Trophoblast cell (in vitro differentiated cells and primary cell): ENCODE measurements at regions not wholly inside any gene's neighbourhood (a gene's known extent, or its start where the extent isn't known, plus 50 kb on each side); places are given as distances from the start of the nearest gene placed in this dataset.

Experiments used
- DNase-seq, 2 donors: peaks; one replicate each; pipeline ENCODE4 v3.0.0-alpha.2; 2016
- H2AFZ ChIP-seq: 2 replicates; pipeline ENCODE4 v1.6.1; 2013; ENCODE audit warnings: low read length, moderate library complexity, mild to moderate bottlenecking; ENCODE audit not compliant: insufficient read depth, poor library complexity
- H2AK5ac ChIP-seq: 2 replicates; pipeline ENCODE4 v1.6.1; 2013; ENCODE audit warnings: mild to moderate bottlenecking, low read length
- H2BK120ac ChIP-seq: 2 replicates; pipeline ENCODE4 v1.6.1; 2013; ENCODE audit warnings: low read length, mild to moderate bottlenecking, moderate library complexity; ENCODE audit not compliant: insufficient read depth, poor library complexity
- H2BK12ac ChIP-seq: 2 replicates; pipeline ENCODE4 v1.6.1; 2013; ENCODE audit warnings: mild to moderate bottlenecking, low read length, moderate library complexity
- H2BK5ac ChIP-seq: 2 replicates; pipeline ENCODE4 v1.6.1; 2013; ENCODE audit warnings: low read length, low read depth, moderate library complexity, mild to moderate bottlenecking; ENCODE audit not compliant: poor library complexity
- H3K14ac ChIP-seq: 2 replicates; pipeline ENCODE4 v1.6.1; 2013; ENCODE audit warnings: mild to moderate bottlenecking, low read length
- H3K18ac ChIP-seq: 2 replicates; pipeline ENCODE4 v1.6.1; 2013; ENCODE audit warnings: mild to moderate bottlenecking, low read length
- H3K23ac ChIP-seq: 2 replicates; pipeline ENCODE4 v1.6.1; 2013; ENCODE audit warnings: low read length
- H3K27ac ChIP-seq: 2 replicates; pipeline ENCODE4 v1.5.1; 2013; ENCODE audit warnings: low read depth, mild to moderate bottlenecking, inconsistent platforms, low read length, moderate library complexity
- H3K27me3 ChIP-seq: 2 replicates; pipeline ENCODE4 v1.6.1; 2013; ENCODE audit warnings: inconsistent platforms, mild to moderate bottlenecking, low read length, moderate library complexity; ENCODE audit not compliant: insufficient read depth
- H3K36me3 ChIP-seq, 2 experiments: 1 replicate in 1 of 2; 2 replicates in 1 of 2; pipeline ENCODE4 v1.6.1; 2013; ENCODE audit warnings: low read length in 2 of 2, mild to moderate bottlenecking in 2 of 2, moderate library complexity in 1 of 2; ENCODE audit not compliant: insufficient read depth in 2 of 2, control insufficient read depth in 1 of 2
- H3K4ac ChIP-seq: 2 replicates; pipeline ENCODE4 v1.6.1; 2013; ENCODE audit warnings: low read depth, mild to moderate bottlenecking, low read length, moderate library complexity
- H3K4me1 ChIP-seq, 2 experiments: 1 replicate in 1 of 2; 2 replicates in 1 of 2; pipeline ENCODE4 v1.6.1; 2013; ENCODE audit warnings: low read length in 2 of 2, mild to moderate bottlenecking in 2 of 2, moderate library complexity in 1 of 2; ENCODE audit not compliant: insufficient read depth in 2 of 2, control insufficient read depth in 1 of 2
- H3K4me2 ChIP-seq: 2 replicates; pipeline ENCODE4 v1.6.1; 2013; ENCODE audit warnings: inconsistent platforms, mild to moderate bottlenecking, low read length, moderate library complexity
- H3K4me3 ChIP-seq: 2 replicates; pipeline ENCODE4 v1.5.1; 2013; ENCODE audit warnings: mild to moderate bottlenecking, low read depth, low read length, inconsistent platforms
- H3K79me1 ChIP-seq: one replicate; pipeline ENCODE4 v1.6.1; 2013; ENCODE audit warnings: low read length
- H3K79me2 ChIP-seq: 2 replicates; pipeline ENCODE4 v1.6.1; 2013; ENCODE audit warnings: low read length, mild to moderate bottlenecking; ENCODE audit not compliant: control insufficient read depth, insufficient read depth, poor library complexity
- H3K9ac ChIP-seq: 2 replicates; pipeline ENCODE4 v1.6.1; 2013; ENCODE audit warnings: mild to moderate bottlenecking, low read length
- H3K9me3 ChIP-seq: 2 replicates; pipeline ENCODE4 v1.6.1; 2013; ENCODE audit warnings: low read depth, mild to moderate bottlenecking, control low read depth, inconsistent platforms, low read length; ENCODE audit not compliant: insufficient read depth
- H4K12ac ChIP-seq: 2 replicates; pipeline ENCODE4 v1.6.1; 2013; ENCODE audit warnings: low read depth, mild to moderate bottlenecking, low read length, moderate library complexity
- H4K8ac ChIP-seq: 2 replicates; pipeline ENCODE4 v1.6.1; 2013; ENCODE audit warnings: low read depth, mild to moderate bottlenecking, low read length, moderate library complexity
- H4K91ac ChIP-seq: one replicate; pipeline ENCODE4 v1.6.1; 2013; ENCODE audit warnings: low read depth, mild to moderate bottlenecking, low read length, moderate library complexity
- WGBS: extraction: QIAGEN DNeasy Blood & Tissue Kit; methylation state at CpG from one replicate; pipeline ENCODE4 v1.1.7; 2013; ENCODE audit warnings: missing lambda C conversion rate; ENCODE audit not compliant: insufficient read length, insufficient coverage; ENCODE audit errors: extremely low coverage; 5-methylcytosine and 5-hydroxymethylcytosine counted together

DNA sequence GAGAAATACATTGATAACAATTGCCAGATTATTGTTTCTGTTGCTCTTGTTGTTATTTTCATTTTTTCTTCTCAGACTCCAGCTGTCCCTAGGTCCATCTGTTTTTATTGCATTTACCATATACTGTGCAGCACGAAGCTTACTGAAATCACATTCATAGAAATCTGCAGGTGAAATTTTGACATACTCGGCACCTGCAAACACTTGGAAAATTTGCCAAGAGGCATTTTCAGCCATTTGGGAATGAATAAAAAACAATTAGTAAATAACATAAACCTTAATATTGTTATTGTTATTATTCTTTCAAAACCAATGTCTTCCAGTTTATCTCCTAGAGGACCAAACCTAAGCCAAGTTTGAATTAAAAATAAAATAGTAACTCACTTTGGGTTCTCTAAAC, 2357.2 kb downstream of the LRRC4C start:
- no peak overlapping the region for H4K91ac ChIP-seq
- no peak overlapping the region for H2BK5ac ChIP-seq
- no peaks in the 10 kb centered on the region for H3K79me1 ChIP-seq
- no peak for DNase-seq
- no peak overlapping the region for H2AK5ac ChIP-seq
- H3K4me3 ChIP-seq: no peak overlapping the region
- no peak overlapping the region for H2AFZ ChIP-seq
- H3K14ac ChIP-seq: no peak overlapping the region
- H3K27ac ChIP-seq: no peak overlapping the region
- peaks cover 3% of the 10 kb centered on the region for H3K9me3 ChIP-seq
- no peak overlapping the region for H3K4ac ChIP-seq
- H3K4me2 ChIP-seq: no peak overlapping the region
- no peaks in the 10 kb centered on the region for H3K27me3 ChIP-seq
- no peak overlapping the region for H2BK120ac ChIP-seq
- H3K79me2 ChIP-seq: no peaks in the 10 kb centered on the region
- no CpG with 5 or more reads among the region's 2 CpGs for WGBS
- H3K23ac ChIP-seq: no peak overlapping the region
- H3K4me1 ChIP-seq: no peaks in the 10 kb centered on the region
- H3K9ac ChIP-seq: no peak overlapping the region
- no peak overlapping the region for H4K8ac ChIP-seq
- H3K36me3 ChIP-seq: no peaks in the 10 kb centered on the region
- H2BK12ac ChIP-seq: no peak overlapping the region
- no peak overlapping the region for H4K12ac ChIP-seq
- H3K18ac ChIP-seq: no peak overlapping the region

DNA sequence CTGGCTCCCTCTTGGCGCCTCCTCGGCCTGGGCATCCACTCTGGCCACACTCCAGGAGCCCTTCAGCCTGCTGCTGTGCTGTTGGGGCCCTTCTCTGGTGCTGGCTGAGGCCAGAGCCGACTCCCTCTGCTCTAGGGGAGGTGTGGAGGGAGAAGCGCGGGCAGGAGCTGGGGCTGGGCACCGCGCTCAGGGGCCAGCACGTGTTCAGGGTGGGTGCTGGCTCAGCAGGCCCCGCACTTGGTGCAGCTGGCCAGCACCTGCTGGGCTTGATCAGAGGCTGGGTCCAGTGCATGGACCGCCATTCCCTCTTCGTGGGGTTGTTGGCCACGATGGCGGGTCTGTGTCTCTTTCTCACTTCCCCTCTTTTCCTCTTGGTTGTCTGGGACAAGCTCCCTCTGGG, 2381.0 kb downstream of the LRRC4C start:
- Histone ChIP-seq H4K8ac (no peak overlapping the region), H4K12ac (no peak overlapping the region), H3K4ac (no peak overlapping the region), H2BK120ac (no peak overlapping the region), H3K18ac (no peak overlapping the region), H3K27ac (no peak overlapping the region), H3K4me2 (no peak overlapping the region), H3K4me1 (no peaks in the 10 kb centered on the region), H4K91ac (no peak overlapping the region), H2BK12ac (no peak overlapping the region), H2AK5ac (no peak overlapping the region), H2AFZ (no peak overlapping the region), H3K79me1 (no peaks in the 10 kb centered on the region), H3K79me2 (no peaks in the 10 kb centered on the region), H3K14ac (no peak overlapping the region), H3K27me3 (no peaks in the 10 kb centered on the region), H2BK5ac (no peak overlapping the region), H3K36me3 (no peaks in the 10 kb centered on the region), H3K23ac (no peak overlapping the region), H3K9ac (no peak overlapping the region), H3K4me3 (no peak overlapping the region), H3K9me3 (no peaks in the 10 kb centered on the region)
- no CpG with 5 or more reads among the region's 13 CpGs for WGBS
- no peak for DNase-seq

DNA sequence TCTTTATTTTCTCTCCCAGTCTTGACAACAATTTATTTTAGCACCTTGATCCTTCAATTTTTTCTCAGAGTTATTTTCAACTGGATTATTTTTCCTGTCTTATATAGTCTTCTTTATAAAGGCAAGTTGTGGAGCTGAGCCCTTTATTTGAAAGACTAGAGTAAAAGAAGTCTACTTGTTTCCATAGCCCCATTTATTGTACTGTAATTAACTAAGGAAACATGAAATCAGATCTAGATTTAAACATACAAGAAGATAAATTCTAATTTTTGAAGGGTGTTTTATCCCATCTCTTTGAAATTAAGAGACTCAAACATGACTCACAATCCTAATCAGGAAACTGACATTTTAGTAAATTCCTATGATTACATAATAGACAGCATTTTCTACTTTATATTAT, 2421.8 kb downstream of the LRRC4C start:
- H3K18ac ChIP-seq: no peak overlapping the region
- no peak overlapping the region for H2AK5ac ChIP-seq
- no peak overlapping the region for H3K4ac ChIP-seq
- no peak overlapping the region for H2BK120ac ChIP-seq
- H3K27me3 ChIP-seq: no peaks in the 10 kb centered on the region
- H3K23ac ChIP-seq: no peak overlapping the region
- H2BK12ac ChIP-seq: no peak overlapping the region
- no peak overlapping the region for H3K4me3 ChIP-seq
- H3K79me2 ChIP-seq: no peaks in the 10 kb centered on the region
- H4K91ac ChIP-seq: no peak overlapping the region
- no peaks in the 10 kb centered on the region for H3K79me1 ChIP-seq
- no peak overlapping the region for H3K14ac ChIP-seq
- no peak overlapping the region for H3K9ac ChIP-seq
- no peak overlapping the region for H2AFZ ChIP-seq
- H3K4me1 ChIP-seq: no peaks in the 10 kb centered on the region
- no peak overlapping the region for H3K27ac ChIP-seq
- H3K4me2 ChIP-seq: no peak overlapping the region
- no peak overlapping the region for H2BK5ac ChIP-seq
- no peak overlapping the region for H4K8ac ChIP-seq
- H4K12ac ChIP-seq: no peak overlapping the region
- H3K36me3 ChIP-seq: no peaks in the 10 kb centered on the region
- DNase-seq: no peak
- no peaks in the 10 kb centered on the region for H3K9me3 ChIP-seq

DNA sequence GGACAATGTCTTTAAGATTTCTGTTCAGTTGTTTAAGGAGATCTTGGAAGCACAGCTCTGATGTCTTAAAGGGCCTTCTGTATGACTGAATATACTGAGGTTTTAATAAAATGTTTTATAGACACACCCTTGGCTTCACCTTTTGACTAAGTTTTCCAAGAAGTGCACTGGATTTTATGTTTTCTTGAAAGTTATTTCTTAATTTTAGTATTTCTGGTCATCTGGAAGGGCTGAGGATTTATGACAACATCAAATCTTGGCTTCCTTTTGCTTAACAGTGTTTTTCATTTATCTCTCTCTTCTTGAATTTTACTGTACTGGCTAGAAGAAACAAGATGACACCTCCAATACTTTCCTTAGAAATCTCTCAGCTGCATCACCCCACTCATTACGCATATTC, 2423.4 kb downstream of the LRRC4C start:
- H3K4me3 ChIP-seq: no peak overlapping the region

More for the DNA sequence above, 2423.4 kb downstream of the LRRC4C start:
- no peak overlapping the region for H4K12ac ChIP-seq
- no peaks in the 10 kb centered on the region for H3K36me3 ChIP-seq
- H3K4me1 ChIP-seq: no peaks in the 10 kb centered on the region
- H3K79me1 ChIP-seq: no peaks in the 10 kb centered on the region
- H3K27me3 ChIP-seq: no peaks in the 10 kb centered on the region
- no peaks in the 10 kb centered on the region for H3K79me2 ChIP-seq
- DNase-seq: no peak
- H4K91ac ChIP-seq: no peak overlapping the region
- no peak overlapping the region for H2BK5ac ChIP-seq
- no peak overlapping the region for H2BK120ac ChIP-seq
- H3K9ac ChIP-seq: no peak overlapping the region
- H3K23ac ChIP-seq: no peak overlapping the region
- H4K8ac ChIP-seq: no peak overlapping the region
- H3K4me2 ChIP-seq: no peak overlapping the region
- no peak overlapping the region for H3K27ac ChIP-seq
- H2AK5ac ChIP-seq: no peak overlapping the region
- no peaks in the 10 kb centered on the region for H3K9me3 ChIP-seq
- no peak overlapping the region for H3K14ac ChIP-seq
- WGBS: no CpG with 5 or more reads among the region's 1 CpG
- no peak overlapping the region for H3K18ac ChIP-seq
- no peak overlapping the region for H2BK12ac ChIP-seq
- H2AFZ ChIP-seq: no peak overlapping the region
- no peak overlapping the region for H3K4ac ChIP-seq
